Transverse colon (tissue), 4 donors: ENCODE measurements at regions not wholly inside any gene's neighbourhood (a gene's known extent, or its start where the extent isn't known, plus 50 kb on each side); places are given as distances from the start of the nearest gene placed in this dataset.

Experiments used
- EP300 ChIP-seq: sonication (generic); formaldehyde crosslinking; IDR thresholded peaks from one replicate; pipeline ENCODE4 v1.6.1; 2017; ENCODE audit warnings: antibody characterized with exemption, low read depth
- POLR2A ChIP-seq: fragments of 450-650 bp; IDR thresholded peaks from one replicate; pipeline ENCODE4 v1.6.1; 2016; ENCODE audit warnings: antibody characterized with exemption, mild to moderate bottlenecking, moderate library complexity
- POLR2AphosphoS5 ChIP-seq, 3 donors: sonication (generic); formaldehyde crosslinking; IDR thresholded peaks; one replicate each; pipeline ENCODE4 v1.6.1; 2016; ENCODE audit warnings: antibody characterized with exemption in 3 of 3
- TF ChIP-seq, protein P1 (sequence below), 5 experiments: fragments of 200-600 bp in 3 of 5; fragments of 450-650 bp in 2 of 5; sonication (generic) in 3 of 5; IDR thresholded peaks; 1 replicate in 2 of 5; 2 replicates in 3 of 5; pipeline ENCODE4 v1.5.1; 2016 to 2017; ENCODE audit warnings: antibody characterized with exemption in 5 of 5, inconsistent platforms in 3 of 5, mild to moderate bottlenecking in 2 of 5, moderate library complexity in 1 of 5

DNA sequence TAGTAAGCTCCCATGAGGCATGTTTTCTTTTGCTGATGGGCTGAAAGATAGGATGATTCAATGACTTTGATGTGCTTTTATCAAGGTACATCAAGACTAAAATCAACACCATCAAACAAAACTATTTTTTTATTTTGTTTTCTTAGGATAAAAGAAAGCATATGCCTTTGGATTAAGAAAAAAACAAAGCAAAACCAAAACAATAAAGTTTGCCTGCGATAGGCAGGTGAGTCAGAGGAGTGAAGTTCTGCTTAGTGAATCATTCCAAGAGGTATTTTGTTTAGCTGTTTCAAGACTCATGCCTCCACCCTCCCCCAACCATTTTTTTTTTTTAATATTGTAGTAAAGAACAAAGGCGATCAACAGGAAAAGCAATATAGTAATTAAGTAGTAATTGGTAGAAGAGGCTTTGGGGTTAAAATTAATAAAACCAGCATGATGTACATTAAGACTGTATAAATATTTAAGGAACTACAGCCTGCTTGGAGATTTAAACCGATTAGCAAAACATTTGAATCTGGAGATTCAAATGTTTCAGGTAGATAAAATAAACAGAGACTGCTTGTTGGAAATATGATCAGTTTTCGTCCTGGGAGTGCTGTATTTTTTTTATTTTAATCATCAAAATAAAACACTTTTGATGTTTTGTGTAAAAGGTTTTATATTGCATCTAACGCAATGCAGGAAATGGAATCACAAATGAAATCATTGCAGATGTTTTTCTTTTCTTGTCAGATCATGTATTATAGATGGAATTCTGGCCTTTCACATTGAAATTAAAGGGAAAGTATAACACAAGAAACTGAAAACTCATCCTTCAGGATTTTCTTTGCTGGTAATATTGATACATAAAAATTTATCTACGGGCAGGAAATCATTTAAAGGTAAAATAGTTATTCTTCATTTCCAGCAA lies 482.3 kb upstream of the MANEA start:
- TF ChIP-seq, protein P1, sequence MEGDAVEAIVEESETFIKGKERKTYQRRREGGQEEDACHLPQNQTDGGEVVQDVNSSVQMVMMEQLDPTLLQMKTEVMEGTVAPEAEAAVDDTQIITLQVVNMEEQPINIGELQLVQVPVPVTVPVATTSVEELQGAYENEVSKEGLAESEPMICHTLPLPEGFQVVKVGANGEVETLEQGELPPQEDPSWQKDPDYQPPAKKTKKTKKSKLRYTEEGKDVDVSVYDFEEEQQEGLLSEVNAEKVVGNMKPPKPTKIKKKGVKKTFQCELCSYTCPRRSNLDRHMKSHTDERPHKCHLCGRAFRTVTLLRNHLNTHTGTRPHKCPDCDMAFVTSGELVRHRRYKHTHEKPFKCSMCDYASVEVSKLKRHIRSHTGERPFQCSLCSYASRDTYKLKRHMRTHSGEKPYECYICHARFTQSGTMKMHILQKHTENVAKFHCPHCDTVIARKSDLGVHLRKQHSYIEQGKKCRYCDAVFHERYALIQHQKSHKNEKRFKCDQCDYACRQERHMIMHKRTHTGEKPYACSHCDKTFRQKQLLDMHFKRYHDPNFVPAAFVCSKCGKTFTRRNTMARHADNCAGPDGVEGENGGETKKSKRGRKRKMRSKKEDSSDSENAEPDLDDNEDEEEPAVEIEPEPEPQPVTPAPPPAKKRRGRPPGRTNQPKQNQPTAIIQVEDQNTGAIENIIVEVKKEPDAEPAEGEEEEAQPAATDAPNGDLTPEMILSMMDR (IDR thresholded peaks at IDR 0.05) = no peak
- TF ChIP-seq EP300 = no peak
- TF ChIP-seq POLR2AphosphoS5 (IDR thresholded peaks at IDR 0.05) = no peak
- no peak for TF ChIP-seq POLR2A
